HG03097 (cell line): ENCODE measurements at regions not wholly inside any gene's neighbourhood (a gene's known extent, or its start where the extent isn't known, plus 50 kb on each side); places are given as distances from the start of the nearest gene placed in this dataset.
"Not testable (repeated sequence)": the region's sequence is repeated elsewhere in the genome, so short reads cannot be mapped to it uniquely, and the experiment has no call there.

ENCODE experiments used
- ATAC-seq: cut with Tn5 transposase; IDR thresholded peaks from one replicate; pipeline ENCODE4 v1.9.1; 2021; ENCODE audit not compliant: unreplicated experiment, low FRiP score

DNA sequence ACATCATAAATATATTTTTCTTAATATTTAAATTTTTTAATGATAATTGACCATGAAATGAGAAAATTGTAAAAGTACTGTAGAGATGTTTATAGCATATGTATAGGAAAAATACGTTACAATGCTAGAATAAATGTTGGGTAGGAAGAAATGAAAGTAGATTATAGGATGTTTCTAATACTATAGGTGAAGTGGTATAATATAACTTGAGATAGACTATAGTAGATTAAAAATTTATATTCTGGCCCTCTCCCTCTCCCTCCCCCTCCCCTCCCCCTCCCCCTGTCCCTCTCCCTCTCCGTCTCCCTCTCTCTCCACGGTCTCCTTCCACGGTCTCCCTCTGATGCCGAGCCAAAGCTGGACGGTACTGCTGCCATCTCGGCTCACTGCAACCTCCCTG, 585.9 kb upstream of the SEMA6D start:
- ATAC-seq, result not testable (repeated sequence)

DNA sequence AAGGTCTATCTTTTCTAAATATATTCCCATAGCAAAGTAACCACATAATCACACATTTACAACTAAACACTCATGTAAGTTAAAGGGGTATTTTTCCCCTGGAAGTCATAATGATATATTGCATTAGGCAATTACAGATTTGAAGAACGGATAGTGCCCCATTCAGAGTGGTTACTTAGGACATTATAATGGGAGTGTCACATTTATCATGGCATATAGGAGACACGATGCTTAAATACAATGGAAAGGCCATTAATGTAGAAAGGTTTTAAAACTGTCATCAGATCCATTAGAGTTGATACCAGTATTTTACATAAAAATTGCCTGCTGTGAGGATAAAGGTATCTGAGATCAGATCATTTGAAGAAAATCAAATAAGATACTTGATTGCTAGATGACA, 582.0 kb upstream of the SEMA6D start:
- ATAC-seq, result no peak

DNA sequence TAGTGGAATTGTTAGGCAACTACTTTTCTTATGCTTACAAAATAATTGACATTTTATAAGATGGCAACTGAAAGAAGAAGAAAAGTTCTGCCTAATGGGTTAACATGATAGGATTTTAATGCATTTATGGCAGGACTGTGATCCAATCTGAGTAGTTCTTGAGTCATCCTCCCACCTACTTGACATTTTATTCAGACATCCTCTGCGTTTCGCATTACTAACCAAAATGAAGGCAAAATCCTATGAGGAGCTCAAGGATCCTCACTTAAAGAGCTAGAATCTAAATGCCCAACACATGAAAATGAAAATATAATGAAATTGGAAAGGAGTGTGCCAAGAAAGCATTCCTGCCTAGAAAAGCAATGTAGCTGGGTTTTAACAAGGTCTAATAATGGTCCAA, 581.1 kb upstream of the SEMA6D start:
- ATAC-seq, result no peak

DNA sequence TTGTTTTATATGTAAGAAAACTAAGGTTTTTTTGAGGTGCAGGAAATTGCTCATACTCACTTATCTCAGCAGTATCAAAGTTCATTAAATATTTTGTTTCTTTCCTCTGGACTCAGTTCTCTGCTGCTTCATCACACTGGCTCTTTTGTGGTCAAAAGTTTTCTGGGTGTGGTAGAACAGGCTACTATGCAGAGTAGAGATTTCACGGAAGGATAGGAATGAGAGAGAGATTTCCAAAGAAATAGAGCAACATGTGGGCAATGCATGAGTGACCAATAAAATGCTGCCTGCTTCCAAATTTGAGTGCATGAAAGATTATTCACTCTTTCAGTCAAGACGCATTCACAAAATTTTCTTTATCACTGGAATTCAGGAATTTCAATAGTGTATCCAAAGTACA, 577.3 kb upstream of the SEMA6D start:
- ATAC-seq, result no peak

- no peak for ATAC-seq
These were observed 559.5 kb upstream of the SEMA6D start for GRCh38 chr15:47157827-47158226.

DNA sequence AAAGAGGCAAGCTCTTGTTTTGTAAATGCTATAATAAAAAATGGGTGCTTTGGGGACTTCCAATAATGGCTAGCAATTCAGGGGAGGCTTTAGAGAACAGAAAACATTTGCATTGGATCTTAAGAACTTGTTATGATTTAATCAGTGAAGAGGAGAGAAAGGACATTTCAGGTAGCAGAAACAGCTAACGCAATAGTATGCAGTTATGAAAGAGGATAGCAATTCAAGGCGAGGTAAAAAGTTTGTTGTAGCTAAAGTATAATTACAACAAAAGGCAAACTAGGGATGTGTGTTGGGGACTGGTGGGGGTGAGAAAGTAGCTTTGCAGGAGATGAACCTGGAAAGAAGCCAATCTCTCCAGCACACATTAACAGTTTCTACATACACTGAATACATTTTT, 558.7 kb upstream of the SEMA6D start:
- ATAC-seq, result no peak

GRCh38 chr15:47177177-47177576, 540.1 kb upstream of the SEMA6D start:
- no peak for ATAC-seq

DNA sequence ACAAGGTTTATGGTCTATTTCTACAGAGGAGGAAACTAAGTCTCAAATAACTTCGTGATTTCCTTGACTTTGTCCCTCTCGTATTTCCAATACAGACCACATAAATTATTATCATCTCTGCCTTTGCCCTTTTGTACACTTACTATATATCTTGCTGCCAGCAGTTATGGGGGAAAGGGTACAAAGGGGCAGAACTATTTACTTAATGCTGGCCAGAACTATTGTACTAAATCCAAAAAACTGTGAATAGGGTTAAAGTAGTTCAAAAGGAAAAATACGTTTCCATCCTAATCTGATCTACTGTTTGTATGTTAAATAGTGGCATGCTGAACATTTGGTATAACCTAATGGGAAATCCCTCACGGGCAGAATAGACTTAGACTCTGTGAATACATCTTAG, 537.3 kb upstream of the SEMA6D start:
- ATAC-seq, result no peak

GRCh38 chr15:47182818-47183217, 534.5 kb upstream of the SEMA6D start:
- ATAC-seq, result no peak

- no peak for ATAC-seq
These were observed 533.0 kb upstream of the SEMA6D start for GRCh38 chr15:47184003-47184907.

DNA sequence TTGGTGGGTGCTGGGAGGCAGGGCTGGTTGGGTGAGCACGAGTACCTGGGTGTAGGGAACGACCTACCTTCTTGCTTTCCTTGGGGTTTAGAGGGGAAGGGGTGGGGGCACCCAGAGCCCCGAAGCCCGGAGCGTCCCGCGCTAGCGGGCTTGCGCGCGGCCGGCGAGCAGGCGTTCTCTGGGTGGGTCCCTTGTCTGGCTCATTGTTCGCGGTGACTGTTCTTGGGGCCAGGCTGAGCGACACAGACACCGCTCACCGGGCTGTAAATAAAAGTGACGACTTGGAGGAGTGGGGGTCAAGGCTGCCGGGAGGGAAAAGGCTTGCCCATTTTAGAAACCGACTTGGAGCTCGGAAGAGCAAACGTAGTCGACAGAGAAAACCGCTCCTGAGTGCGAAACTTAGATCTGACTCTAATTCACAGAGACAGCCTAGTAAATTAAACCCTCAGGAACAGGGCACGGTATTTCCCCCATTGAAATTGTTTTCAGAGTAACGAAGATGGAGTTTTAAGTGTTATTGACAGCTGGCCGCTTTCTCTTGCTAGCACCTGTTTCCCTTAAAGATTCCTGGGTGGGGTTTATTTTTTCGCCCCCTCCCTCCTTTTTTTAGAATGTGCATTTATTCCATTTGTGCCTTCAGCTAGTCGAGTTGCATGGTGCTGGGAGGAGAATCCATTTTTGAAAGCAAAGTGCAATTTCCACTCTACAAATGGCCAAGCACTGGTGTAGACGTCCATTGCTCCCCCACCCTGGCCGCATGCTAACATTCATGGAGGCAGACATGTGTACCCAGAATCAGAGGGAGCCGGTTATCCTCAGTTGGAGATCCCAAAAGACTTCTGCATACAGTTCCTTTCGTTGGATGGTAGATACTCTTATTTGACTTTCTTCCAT, 532.1 kb upstream of the SEMA6D start:
- no peak for ATAC-seq

DNA sequence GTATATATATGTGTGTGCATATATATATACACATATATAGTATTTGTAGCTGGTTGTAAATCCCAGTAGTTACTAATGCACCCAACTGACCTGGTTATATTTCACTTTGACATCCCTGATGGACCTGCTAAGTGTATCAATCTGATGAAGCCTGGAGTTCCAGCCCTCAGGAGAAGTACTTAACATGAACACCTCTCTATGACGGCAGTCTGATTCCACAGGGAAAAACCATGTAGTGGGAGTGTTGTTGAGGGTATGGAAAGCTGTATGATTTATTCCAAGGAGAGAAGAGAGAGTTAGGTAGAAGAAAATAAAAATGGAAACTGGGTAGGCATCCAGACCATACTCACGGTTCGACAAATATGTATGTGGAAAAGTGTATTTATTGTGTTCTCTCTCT, 531.2 kb upstream of the SEMA6D start:
- ATAC-seq, result no peak

DNA sequence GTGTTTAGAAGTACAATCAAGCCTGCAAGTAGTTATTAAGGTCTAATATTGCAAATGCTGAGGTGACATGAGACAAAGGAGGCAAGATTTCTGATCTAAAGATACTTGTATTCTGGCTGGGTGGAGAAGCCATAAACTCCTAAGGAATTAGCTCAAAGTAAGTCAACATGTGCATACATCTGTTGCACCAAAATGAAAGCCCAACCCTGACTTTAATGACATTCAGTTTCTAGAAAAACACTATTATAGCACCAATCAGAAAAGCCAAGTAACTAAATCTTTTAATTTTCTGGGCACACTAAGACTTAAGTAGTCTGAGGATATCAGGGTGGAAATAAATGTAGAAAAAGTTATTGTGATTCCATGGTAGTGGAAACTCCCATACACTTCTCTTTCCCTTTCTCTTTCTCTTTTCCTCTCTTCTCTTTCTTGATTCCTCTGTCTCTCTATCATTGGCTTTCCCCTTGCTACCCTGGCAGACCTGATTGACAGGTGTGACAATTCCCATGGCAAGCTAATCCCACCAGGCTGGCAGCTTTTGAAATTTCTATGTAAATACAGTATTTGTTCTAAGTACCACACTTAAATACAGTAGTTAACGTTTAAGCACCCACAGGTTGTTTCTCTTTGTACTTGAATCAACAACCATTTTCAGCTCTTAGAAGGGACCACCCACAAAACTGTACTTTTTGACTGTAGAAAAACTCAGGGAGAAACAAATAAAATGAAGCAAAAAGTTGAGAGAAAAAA, 528.4 kb upstream of the SEMA6D start:
- ATAC-seq, result no peak

DNA sequence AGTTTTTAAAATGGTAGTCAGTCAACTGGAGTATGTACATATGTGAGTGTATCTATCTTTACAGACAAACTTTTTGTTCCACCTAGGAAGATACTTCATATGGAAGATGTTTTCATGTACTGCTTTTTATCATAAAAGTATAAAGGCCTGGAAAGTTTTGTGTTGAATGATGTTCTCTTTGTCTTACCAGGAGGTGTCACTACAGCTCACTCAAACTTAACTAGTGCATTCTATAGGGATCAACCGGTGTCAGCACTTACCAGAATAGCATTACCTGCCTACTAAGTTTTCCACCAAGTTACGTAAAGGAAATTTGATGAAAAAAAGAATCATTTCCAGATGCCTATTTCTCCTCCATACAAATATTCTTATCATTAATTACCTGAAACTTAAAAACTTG, 522.6 kb upstream of the SEMA6D start:
- no peak for ATAC-seq

- peak; percentile 91 for ATAC-seq
These were observed 521.3 kb upstream of the SEMA6D start for GRCh38 chr15:47196048-47196447.

DNA sequence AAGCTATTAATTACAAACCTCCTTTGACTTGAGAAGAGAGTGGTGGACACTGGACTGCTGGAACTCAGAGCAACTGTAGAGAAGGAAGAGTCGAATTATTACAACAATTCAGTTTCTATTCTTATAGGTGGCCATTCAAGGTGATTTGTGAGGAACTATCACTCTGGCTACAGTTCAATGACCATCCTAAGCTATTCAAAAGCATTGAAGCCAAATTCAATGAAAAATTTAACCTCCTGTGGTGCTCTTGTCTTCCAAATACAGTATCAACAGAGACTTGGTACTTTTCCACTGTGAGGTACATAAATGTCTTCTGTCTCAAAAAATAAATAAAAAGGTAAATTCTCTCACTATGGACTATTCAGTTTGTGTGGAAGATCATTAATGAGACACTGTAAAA, 513.3 kb upstream of the SEMA6D start:
- no peak for ATAC-seq

- ATAC-seq, result no peak
These were observed 510.8 kb upstream of the SEMA6D start for GRCh38 chr15:47206358-47206978.

GRCh38 chr15:47209591-47209990, 507.7 kb upstream of the SEMA6D start:
- ATAC-seq, result no peak

GRCh38 chr15:47212222-47213010, 504.9 kb upstream of the SEMA6D start:
- ATAC-seq, result no peak

GRCh38 chr15:47213883-47214282, 503.4 kb upstream of the SEMA6D start:
- ATAC-seq, result no peak
